GM13977 (cell line): ENCODE measurements at regions not wholly inside any gene's neighbourhood (a gene's known extent, or its start where the extent isn't known, plus 50 kb on each side); places are given as distances from the start of the nearest gene placed in this dataset.

Experiments used
- DNase-seq: peaks from one replicate; pipeline ENCODE4 v3.0.0; 2012; ENCODE audit warnings: low spot score
- in situ Hi-C: fragments of 300-500 bp; cut with MboI; formaldehyde crosslinking; loops from one replicate; pipeline ENCODE4 v1.12.0; 2022; ENCODE audit warnings: low sequenced_read_pairs, low pct_unique_long_range_greater_than_20kb, mixed read lengths, inconsistent platforms; ENCODE audit not compliant: unreplicated experiment
- TF ChIP-seq, protein P1 (sequence below): IDR thresholded peaks from 2 replicates; pipeline ENCODE4 v1.5.1; 2012; ENCODE audit warnings: mild to moderate bottlenecking, control low read depth; ENCODE audit not compliant: insufficient read depth; ENCODE audit errors: extremely low read depth, missing control alignments

DNA sequence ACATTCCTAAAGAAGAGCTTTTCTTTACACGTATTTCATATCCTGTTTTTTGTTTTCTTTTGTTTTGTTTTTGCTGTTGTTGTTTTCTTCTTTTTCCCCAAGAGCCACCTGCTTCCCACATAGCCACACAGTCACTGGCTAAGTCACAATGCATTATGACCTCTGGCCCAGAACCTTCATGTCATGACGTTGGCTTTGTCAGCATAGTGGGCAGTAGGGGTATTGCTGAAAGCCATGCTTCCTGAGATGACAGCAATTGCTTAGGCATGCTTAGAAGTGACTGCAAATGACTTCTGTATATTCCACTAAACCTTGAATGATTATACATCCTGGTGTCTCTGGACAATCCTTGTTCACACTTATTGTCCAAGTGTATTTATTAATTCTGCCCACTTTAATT, 375.8 kb downstream of the TAF11L14 start:
- TF ChIP-seq, protein P1, sequence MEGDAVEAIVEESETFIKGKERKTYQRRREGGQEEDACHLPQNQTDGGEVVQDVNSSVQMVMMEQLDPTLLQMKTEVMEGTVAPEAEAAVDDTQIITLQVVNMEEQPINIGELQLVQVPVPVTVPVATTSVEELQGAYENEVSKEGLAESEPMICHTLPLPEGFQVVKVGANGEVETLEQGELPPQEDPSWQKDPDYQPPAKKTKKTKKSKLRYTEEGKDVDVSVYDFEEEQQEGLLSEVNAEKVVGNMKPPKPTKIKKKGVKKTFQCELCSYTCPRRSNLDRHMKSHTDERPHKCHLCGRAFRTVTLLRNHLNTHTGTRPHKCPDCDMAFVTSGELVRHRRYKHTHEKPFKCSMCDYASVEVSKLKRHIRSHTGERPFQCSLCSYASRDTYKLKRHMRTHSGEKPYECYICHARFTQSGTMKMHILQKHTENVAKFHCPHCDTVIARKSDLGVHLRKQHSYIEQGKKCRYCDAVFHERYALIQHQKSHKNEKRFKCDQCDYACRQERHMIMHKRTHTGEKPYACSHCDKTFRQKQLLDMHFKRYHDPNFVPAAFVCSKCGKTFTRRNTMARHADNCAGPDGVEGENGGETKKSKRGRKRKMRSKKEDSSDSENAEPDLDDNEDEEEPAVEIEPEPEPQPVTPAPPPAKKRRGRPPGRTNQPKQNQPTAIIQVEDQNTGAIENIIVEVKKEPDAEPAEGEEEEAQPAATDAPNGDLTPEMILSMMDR: no peak
- in situ Hi-C loops: no loop called here
- DNase-seq: no peak

DNA sequence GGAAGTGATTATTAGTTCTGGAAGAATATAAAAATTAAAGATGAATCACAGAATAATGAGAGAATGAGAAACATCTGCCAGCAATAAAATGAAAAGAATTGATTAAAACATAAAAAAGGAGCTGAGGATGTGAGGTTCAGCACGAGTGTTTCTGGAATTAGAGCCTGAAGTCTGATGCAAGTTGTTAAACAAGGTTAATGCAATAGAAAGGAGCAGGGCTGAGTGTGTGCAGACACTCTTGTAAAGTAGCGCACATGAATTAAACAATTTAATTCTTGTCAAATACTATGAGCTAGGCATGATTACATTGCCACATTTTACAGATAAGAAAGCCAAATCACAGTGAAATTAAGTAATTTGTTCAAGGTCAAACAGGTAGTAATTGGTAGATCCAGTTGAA, 384.2 kb downstream of the TAF11L14 start:
- no peak for DNase-seq
- TF ChIP-seq, protein P1: no peak
- in situ Hi-C loops: no loop called here

- no peak for DNase-seq
- in situ Hi-C loops: no loop called here
- TF ChIP-seq, protein P1: no peak
Observed at GRCh38 chr5:18023275-18023674, 389.0 kb downstream of the TAF11L14 start.

- DNase-seq: no peak
- TF ChIP-seq, protein P1: no peak
- in situ Hi-C loops: no loop called here
Observed at GRCh38 chr5:18023986-18024385, 389.7 kb downstream of the TAF11L14 start.

DNA sequence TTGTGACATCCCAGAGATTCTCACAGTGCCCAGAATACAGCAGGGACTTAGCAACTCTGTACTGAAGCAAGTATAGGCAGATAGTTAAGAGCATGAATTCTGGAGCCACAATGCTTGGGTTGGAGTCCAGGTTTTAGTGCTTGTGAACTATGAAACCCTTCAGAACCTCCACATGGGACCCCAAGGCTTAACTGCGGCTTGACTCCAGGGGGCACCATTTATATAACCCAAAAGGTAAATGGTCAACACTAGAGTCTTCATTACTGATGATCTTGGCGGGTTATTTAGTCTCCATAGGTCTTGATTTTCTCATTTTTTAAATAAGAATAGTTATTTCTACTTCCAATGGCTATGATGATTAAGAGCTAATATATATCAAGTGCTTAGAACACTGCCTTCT, 390.3 kb downstream of the TAF11L14 start:
- DNase-seq: no peak
- TF ChIP-seq, protein P1: no peak
- in situ Hi-C loops: no loop called here

- DNase-seq: no peak
- TF ChIP-seq, protein P1: no peak
- in situ Hi-C loops: no loop called here
Observed at GRCh38 chr5:18027241-18027867, 393.1 kb downstream of the TAF11L14 start.
